HT-29 (cell line): ENCODE measurements at regions not wholly inside any gene's neighbourhood (a gene's known extent, or its start where the extent isn't known, plus 50 kb on each side); places are given as distances from the start of the nearest gene placed in this dataset.

Experiments used
- DNase-seq: peaks from one replicate; pipeline ENCODE4 v3.0.0-alpha.2; 2015; ENCODE audit warnings: low spot score

GRCh38 chr14:97572583-97573458 lies 775.6 kb downstream of the VRK1 start:
- no peak for DNase-seq

DNA sequence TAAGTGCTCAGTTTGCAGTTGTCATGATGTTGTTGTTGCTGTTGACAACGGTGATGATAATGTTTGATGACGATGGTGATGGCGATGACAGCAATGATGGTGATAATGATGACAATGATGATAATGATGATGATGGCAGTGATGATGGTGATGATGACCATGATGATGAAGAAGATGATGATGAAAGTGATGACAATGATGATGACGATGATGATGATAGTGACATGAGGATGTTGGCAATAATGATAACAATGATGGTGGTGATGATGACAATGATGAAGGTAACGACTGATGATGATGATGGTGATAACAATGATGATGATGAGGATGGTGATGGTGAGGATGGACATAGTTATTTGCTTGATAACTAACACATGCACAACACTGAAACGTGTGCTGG lies 778.5 kb downstream of the VRK1 start:
- DNase-seq: no peak

- DNase-seq: no peak
These were observed 781.9 kb downstream of the VRK1 start for GRCh38 chr14:97578982-97579548.

- no peak for DNase-seq
These were observed 783.8 kb downstream of the VRK1 start for GRCh38 chr14:97581016-97581415.

GRCh38 chr14:97582022-97582421 lies 784.8 kb downstream of the VRK1 start:
- no peak for DNase-seq

DNA sequence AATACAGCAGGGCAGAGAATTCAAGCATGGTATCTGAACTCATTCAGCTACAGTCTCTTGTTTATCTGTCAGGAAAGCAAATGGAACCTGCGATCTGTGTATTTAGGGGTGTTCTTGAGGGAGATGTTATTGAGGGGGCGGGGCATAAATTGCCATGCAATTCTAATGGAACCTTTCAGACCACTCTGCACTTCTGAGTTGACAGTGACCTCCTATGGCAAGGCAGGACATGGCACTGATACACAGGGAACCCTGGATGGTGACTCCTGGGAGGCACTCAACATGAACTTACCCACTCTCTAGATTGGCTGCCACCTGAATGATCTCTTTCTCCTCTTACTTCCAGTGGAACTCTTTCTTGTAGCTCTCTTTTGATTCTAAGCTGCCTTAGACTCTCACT lies 787.3 kb downstream of the VRK1 start:
- DNase-seq: no peak

- DNase-seq: no peak
These were observed 795.3 kb downstream of the VRK1 start for GRCh38 chr14:97592341-97592980.

DNA sequence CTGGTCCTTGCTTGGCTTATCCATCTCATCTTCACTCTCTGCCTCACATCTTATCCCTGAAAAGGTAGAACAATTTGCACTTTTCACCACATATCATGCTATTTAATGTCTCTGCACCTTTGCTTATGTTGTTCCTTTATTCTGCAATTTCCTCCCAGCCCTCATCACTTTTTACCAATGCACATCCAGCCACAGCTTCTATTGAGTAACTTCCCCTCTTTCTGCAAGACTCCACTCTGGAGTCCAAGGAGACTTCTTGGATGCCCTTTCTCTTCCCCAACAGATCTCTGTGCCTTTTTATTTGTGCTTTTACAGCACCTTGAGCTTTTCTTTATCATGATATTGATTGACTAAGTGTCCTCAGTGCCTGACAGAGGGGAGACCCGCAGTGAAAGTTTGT lies 797.1 kb downstream of the VRK1 start:
- DNase-seq: no peak

DNA sequence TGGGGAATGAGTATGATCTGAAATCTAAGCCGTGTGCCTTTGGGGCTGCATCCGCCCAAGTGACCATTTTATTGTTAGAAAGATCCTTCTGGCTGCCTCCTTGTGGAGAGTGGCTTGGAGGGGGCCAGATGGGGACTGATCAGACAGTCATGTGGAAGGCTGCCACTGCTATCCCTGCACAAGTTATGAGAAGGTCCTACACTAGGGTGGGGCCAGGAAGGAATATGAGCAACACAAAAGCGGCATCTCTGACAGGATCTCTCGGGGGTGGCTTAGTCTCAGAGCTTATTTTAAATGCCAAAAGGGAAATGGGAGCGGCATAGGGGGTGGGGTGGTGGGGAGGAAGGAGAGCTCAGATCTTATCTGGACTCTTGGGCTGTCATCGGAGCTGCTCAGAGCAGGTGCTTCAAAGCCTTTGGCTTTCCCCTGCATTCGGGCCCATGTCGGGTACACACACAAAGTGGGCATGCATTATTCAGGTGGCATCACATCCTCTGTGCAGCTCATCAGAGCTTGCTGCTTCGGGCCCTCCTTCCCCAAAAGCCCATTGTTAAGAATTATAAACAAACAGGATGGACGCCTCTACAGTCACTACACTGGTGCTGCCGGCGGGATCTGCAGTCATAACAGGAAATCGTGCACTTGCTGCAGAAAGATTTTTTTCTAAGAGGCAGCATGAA lies 805.4 kb downstream of the VRK1 start:
- no peak for DNase-seq

- DNase-seq: no peak
These were observed 806.0 kb downstream of the VRK1 start for GRCh38 chr14:97603201-97603600.

DNA sequence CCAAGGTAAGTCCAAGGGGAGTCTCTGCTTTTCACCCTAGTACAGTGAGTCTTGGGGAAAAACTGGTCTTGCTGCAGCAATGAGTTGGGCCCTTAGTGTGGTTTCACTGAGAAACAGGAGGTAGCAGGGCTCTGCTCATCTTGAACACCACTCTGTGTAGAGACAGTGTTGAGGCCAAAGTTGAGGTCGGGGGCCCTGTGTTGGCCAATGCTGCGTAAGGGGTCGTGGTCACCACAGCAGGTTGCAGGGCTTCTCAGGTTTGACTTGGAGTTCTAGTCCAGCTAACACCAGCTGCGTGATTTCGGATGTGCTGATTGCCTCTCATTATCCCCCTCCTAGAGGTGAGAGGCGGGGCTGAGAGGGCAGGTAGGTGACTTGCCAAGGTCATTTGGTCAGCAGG lies 807.5 kb downstream of the VRK1 start:
- DNase-seq: no peak

GRCh38 chr14:97618401-97618800 lies 821.2 kb downstream of the VRK1 start:
- no peak for DNase-seq

DNA sequence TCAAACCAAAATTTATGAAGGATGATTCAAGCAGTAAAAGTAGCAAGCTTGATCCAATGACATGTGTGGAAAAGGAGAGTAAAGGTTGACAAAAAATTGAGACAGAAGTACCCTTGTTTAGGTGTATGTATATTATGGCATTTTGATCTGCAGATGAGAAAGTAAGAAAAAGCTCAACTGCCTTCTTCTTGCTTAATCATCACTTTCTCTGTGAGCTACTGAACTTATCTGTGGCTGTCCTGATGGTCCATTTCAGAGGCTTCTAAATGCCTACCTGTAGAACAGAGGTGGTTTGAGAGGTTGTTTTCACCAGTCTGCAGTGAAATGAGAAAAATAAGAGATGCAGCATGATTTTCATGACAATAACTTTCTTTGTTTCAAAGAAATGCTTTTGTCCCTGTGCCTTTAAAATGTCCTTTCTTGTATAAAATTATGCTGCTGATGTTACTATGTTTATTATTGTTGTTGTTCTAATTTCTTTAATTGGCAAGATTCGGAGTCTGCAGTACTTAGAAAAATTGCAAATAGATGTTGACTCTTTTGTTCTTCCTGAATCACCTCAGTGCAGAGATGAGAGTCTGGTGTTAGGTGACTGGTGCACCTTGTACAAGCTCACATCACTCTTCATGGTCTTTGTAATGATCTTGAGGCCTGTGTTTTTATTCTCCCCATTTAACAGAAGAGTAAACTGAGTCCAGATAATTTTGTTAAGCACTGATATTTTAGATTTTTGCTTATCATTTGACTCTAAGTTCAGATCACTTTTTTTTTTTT lies 821.9 kb downstream of the VRK1 start:
- no peak for DNase-seq

- DNase-seq: no peak
These were observed 822.9 kb downstream of the VRK1 start for GRCh38 chr14:97620066-97620465.

GRCh38 chr14:97624985-97625384 lies 827.8 kb downstream of the VRK1 start:
- no peak for DNase-seq

DNA sequence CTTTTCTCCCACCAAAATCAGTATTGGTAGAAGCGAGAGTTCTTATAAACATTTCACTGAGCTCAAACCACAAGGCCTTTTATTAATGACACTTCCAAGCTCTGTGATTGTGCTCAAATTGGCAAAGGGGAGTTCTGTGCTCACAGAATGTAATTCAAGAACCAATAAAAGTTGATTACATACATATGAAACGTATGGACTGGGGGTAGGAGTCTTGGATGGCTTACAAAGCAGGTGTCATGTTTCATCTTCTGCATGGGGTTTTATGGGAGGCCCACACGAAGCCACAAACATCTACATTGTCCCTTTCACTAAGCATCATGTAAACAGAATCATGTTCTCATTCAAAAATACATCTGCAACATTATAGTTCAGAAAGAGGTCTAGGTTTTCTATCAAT lies 828.3 kb downstream of the VRK1 start:
- no peak for DNase-seq

- no peak for DNase-seq
These were observed 828.9 kb downstream of the VRK1 start for GRCh38 chr14:97626088-97626487.

DNA sequence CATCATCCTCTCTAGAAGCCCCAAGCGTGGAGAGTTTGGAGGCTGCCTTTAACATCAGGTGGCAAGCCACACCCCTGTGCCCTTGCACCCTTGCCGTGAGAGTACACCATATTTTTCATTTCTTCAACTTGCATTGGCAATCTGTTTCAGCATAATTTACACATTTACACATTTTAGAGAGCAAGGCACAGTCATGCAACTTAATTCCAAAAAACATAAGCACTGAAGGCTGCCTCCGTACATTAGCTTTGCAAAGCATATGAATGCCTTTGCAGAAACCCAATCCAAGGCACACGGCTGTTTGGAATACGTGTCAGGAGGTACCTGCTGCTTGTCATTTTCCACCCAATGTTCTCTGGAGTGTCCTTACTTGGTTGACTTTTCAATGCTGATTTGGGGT lies 833.1 kb downstream of the VRK1 start:
- DNase-seq: no peak

- DNase-seq: no peak
These were observed 836.1 kb downstream of the VRK1 start for GRCh38 chr14:97633131-97633738.

DNA sequence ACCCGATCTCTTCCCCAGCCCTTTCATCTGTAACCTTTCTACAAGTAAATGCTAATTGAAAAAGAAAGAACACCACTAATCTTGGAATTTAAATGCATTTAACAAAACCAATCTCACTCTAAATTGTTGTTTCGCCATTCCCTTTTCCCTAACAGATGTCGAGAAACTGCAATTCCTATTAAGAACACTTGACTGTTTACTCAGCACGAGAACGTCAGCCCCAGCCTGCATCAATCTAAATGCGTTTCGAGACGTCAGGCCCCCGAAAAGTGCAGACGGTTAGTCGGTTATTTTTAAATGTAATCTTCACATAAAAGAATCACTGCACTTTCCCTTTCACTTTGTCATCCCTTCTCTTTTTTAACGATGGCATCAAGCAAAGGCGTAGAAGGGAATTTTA lies 837.6 kb downstream of the VRK1 start:
- no peak for DNase-seq

DNA sequence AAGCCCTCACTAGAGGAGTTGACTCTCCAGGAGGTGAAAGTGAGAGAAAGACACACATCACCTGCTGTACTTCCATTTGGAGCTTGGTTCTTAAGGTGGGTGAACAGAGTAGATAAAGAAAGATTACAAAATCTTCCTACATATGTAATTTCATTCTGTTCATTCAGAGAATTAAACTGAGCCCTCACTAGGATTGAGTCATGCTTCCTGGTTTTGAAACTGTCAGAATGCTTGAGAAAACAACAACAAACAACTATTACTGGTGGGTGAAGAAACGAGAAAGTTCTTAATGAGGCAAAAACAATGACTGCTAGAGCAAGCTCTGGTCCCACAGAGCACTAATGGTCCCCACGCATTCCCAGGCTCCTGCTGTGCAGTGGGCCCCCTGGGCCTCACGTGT lies 841.7 kb downstream of the VRK1 start:
- DNase-seq: no peak
